GM18502 (cell line): ENCODE measurements at regions not wholly inside any gene's neighbourhood (a gene's known extent, or its start where the extent isn't known, plus 50 kb on each side); places are given as distances from the start of the nearest gene placed in this dataset.

Source experiments
- ATAC-seq: cut with Tn5 transposase; IDR thresholded peaks from one replicate; pipeline ENCODE4 v1.9.1; 2021; ENCODE audit warnings: mild to moderate bottlenecking; ENCODE audit not compliant: unreplicated experiment, poor library complexity

- ATAC-seq, result no peak
Observed at GRCh38 chr2:72006188-72006736, 141.4 kb downstream of the CYP26B1 start.

- no peak for ATAC-seq
Observed at GRCh38 chr2:72004976-72005375, 142.7 kb downstream of the CYP26B1 start.

- ATAC-seq, result no peak
Observed at GRCh38 chr2:72004201-72004915, 143.3 kb downstream of the CYP26B1 start.

GRCh38 chr2:72003796-72004195 lies 143.9 kb downstream of the CYP26B1 start:
- no peak for ATAC-seq

- no peak for ATAC-seq
Observed at GRCh38 chr2:72003124-72003523, 144.5 kb downstream of the CYP26B1 start.

GRCh38 chr2:72001937-72002690 lies 145.5 kb downstream of the CYP26B1 start:
- ATAC-seq, result no peak

- no peak for ATAC-seq
Observed at GRCh38 chr2:72000110-72000509, 147.6 kb downstream of the CYP26B1 start.

- no peak for ATAC-seq
Observed at GRCh38 chr2:71999580-71999979, 148.1 kb downstream of the CYP26B1 start.

- ATAC-seq, result no peak
Observed at GRCh38 chr2:71997843-71998242, 149.8 kb downstream of the CYP26B1 start.

- ATAC-seq, result no peak
Observed at GRCh38 chr2:71995067-71995665, 152.5 kb downstream of the CYP26B1 start.

GRCh38 chr2:71992036-71992435 lies 155.6 kb downstream of the CYP26B1 start:
- no peak for ATAC-seq

- no peak for ATAC-seq
Observed at GRCh38 chr2:71991397-71991796, 156.3 kb downstream of the CYP26B1 start.

- no peak for ATAC-seq
Observed at GRCh38 chr2:71990826-71991225, 156.8 kb downstream of the CYP26B1 start.

- no peak for ATAC-seq
Observed at GRCh38 chr2:71990122-71990521, 157.5 kb downstream of the CYP26B1 start.

- ATAC-seq, result no peak
Observed at GRCh38 chr2:71989671-71990070, 158.0 kb downstream of the CYP26B1 start.

- ATAC-seq, result no peak
Observed at GRCh38 chr2:71988170-71988569, 159.5 kb downstream of the CYP26B1 start.

- no peak for ATAC-seq
Observed at GRCh38 chr2:71976685-71977084, 171.0 kb downstream of the CYP26B1 start.

GRCh38 chr2:71974846-71975245 lies 172.8 kb downstream of the CYP26B1 start:
- ATAC-seq, result no peak

- no peak for ATAC-seq
Observed at GRCh38 chr2:71971493-71971892, 176.2 kb downstream of the CYP26B1 start.

- no peak for ATAC-seq
Observed at GRCh38 chr2:71965530-71965929, 182.1 kb downstream of the CYP26B1 start.
